NCI-H69 (cell line): ENCODE measurements at regions not wholly inside any gene's neighbourhood (a gene's known extent, or its start where the extent isn't known, plus 50 kb on each side); places are given as distances from the start of the nearest gene placed in this dataset.
"Not testable (repeated sequence)": the region's sequence is repeated elsewhere in the genome, so short reads cannot be mapped to it uniquely, and the experiment has no call there.

Experiments used
- DNase-seq: peaks from one replicate; lab custom pipeline; 2025; lab: John Stamatoyannopoulos, UW

DNA sequence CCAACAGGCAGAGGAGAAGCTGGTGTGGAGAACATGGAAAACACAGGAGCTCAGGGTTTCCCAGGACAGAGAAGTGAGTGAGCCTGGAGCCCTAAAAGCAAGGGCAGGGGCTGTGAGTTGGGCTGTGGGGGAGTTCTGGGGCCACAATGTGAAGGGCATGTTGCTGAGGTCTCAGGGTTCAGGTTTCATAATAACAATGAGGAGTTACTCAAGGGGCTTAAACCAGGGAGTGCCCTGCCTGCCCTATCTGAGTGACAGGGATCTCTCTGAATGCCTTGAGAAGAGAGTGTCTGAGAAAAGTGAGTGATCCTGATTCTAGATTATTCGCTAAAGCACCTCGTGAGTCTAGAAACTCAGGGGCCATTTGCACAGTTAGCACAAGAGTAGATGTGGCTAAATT is 129.6 kb downstream of the VPREB1 start:
- DNase-seq: no peak

DNA sequence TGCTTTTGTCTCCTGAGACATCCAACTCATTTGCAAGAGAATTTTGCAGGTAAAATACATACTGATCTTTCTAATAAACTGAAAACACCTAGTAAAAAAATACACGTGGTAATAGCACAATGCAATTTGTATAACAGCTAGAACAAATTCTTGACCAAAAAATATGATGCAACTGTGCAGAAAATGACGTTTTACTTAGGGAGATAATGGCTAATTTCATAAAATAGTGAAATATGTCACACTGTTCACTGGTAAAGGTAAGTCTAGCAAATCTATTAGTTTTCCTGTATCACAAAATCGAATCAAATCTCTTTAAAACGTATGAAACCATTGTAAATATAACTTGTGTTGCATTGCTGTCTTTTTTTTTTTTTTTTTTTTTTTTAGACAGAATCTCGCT is 130.0 kb downstream of the VPREB1 start:
- DNase-seq: no peak

DNA sequence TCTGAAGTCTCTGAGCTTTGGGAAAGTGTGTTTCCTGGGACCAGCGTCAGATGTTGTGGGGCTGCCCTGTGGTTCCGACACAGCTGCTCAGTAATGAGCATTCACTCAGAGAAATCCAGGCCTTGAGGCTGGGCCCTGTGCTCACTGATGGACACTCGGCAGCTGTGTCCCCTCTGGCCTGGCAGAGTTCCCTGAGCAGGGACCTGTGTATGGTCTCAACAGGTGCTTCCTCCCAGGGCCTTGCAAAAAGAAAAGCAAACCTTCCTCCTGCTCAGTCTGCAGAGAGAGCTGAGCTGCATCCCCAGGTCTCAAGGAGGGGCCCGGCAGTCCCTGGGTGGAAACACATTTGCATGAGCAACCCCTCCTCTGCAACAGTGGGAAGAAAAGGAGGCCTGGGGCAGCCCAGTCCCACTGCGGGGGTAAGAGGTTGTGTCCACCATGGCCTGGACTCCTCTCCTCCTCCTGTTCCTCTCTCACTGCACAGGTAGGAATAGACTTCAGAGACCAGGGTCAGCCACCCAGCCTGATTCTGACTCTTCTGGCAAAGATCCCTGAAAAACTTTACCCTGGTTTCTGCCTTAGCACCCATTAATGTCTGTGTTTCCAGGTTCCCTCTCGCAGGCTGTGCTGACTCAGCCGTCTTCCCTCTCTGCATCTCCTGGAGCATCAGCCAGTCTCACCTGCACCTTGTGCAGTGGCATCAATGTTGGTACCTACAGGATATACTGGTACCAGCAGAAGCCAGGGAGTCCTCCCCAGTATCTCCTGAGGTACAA is 131.2 kb downstream of the VPREB1 start:
- DNase-seq: no peak

DNA sequence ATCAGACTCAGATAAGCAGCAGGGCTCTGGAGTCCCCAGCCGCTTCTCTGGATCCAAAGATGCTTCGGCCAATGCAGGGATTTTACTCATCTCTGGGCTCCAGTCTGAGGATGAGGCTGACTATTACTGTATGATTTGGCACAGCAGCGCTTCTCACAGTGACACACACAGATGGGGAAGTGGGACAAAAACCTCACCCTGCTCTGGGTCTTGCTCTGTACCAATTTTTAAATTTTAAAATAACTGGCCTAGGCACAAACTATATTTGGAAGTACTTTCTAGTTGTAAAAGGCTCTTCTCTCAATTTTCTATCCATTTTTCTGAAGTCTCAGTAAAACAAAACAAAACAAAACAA is 131.7 kb downstream of the VPREB1 start:
- no peak for DNase-seq

DNA sequence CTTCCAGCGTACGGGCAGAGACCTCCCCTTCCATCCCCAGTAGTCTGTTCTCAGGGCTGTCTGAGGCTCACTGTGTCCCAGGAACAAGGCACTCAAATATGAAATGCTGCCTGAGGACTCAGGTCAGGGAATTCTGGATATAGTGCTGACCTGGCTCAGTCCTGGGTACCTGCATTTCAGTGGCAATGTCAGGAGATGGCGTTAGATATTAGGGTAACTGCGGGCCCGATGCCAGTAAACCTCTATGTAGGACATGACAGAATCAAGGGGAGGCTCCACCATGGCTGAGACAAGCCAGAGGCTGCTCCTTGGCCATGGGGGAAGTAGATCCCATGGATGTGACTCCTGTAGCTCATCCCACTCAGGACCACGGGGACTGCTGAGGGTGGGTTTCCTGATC is 131.7 kb downstream of the ZNF280B start:
- DNase-seq: peak; percentile 48

DNA sequence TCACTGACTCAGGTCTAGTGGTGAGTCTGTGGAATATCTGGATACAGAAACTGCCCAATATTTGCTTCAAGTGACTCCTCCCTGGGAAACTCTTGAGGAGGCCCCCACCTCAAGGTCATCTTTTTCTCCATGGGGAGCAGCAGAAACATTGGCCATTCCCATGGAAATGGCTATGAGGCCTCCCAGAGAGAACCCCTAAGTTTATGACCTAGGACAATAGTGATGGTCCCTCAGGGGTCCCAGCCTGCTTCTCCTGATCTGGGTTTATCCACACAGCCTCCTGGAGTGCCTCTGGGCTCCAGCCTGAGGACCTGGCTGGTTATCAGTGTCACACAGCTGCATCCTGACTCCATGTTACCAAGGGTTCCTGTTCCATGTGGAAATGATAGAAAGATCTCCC is 131.2 kb downstream of the ZNF280B start:
- no peak for DNase-seq

DNA sequence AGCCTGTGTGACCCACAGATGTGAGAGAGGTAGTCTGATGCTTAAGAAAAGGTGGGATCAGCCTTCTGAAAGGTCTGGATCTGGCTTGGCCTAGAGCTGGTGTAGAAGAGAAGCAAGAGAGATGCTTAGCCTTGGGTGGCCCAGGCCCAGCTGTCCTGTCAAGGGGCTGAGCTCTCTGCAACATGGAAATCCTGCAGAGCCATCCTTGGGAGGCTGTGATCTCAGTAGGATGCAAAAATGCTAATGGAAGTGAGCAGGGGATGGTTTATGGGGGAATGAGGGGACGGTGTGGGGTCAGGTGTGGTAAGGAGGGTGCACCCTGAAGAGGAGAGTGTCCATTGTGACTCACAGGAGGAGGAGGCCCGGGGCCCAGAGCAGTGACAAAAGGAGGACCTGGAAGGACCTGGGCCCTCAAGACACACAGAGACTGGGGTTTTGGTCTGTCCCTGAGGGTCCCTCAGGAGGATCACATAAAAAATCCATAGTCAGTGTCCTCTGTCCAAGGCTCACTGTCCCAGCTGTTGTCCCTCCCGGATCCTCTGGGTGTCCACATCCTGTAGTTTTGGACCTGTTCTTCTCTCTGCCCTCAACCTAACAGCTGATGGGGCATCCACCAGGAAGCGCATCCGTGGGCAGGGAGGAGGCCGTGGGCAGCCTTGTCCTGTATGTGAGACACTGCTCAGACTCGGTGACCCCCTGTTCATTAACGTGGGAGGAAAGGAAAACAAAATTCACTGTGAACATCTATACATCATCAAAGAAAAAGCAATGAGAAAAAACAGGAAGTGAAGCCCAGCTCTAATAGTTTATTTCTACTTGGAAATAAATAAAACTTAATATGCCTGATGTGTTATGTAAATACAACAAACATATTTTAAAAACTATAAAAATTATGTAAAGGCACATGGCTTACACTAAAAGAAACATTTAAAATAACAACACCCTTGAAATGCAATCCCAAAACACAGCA is 129.8 kb downstream of the ZNF280B start:
- DNase-seq: no peak

DNA sequence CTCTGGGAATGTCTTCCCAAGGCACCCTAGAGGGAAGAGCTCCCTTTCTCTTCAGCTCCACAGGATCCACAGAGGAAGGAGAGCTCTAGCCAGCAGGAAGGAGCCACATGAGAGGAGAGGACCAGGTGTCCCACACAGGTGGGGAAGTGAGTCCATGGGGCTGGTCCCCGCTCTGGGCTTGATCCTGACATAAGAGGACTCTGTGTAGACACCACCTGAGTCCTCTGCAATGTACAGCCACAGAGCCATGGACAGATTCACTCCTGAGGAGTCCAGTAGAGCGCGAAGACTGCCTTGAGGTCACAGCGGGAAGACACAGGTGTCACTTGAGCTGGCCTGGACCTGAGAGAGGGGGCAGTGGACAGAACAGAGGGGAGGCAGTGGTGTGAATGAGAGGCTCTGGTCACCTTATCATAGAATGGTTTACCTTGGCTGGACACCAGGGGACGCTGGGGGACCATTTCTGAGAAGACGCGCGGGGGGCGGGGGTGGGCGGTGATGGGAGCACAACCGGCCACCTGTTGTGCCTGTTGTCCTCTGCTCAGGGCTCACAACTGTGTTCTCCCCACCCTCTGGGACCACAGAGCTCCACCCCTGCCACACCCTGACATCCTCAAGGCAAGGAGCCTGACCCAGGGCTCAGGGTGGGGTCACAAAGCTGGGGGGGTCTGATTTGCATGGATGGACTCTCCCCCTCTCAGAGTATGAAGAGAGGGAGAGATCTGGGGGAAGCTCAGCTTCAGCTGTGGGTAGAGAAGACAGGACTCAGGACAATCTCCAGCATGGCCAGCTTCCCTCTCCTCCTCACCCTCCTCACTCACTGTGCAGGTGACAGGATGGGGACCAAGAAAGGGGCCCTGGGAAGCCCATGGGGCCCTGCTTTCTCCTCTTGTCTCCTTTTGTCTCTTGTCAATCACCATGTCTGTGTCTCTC is 128.2 kb downstream of the ZNF280B start:
- peak; percentile 83 for DNase-seq

DNA sequence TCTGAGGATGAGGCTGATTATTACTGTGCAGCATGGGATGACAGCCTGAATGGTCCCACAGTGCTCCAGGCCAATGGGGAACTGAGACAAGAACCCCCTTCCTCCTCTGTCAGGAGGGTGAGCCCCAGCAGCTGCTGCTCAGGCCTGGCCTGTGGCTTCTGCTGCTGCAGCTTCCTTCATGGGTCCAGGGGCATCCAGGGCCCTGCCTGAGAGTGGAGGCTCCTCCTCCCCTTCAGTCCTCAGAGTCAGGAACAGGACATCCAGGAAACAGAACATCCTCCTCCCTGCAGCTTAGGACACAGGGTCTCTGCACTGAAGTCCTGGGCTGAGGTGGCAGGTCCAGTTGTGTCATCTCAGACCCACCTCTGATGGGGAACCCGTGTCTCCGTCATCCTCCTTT is 127.2 kb downstream of the ZNF280B start:
- DNase-seq: not testable (repeated sequence)

DNA sequence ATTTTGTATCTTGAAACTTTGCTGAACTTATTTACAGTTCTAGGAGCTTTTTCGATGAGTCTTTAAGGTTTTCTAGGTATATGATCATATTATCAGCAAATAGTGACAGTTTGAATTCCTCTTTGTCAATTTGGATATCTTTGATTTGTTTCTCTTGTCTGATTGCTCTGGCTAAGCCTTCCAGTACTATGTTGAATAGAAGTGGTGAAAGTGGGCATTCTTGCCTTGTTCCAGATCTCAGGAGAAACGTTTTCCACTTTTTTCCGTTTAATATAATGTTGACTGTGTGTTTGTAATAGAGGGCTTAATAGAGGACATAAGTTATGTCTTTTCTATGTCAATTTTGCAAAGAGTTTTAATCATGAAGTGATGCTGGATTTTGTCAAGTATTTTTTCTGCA is 124.3 kb downstream of the ZNF280B start:
- no peak for DNase-seq

DNA sequence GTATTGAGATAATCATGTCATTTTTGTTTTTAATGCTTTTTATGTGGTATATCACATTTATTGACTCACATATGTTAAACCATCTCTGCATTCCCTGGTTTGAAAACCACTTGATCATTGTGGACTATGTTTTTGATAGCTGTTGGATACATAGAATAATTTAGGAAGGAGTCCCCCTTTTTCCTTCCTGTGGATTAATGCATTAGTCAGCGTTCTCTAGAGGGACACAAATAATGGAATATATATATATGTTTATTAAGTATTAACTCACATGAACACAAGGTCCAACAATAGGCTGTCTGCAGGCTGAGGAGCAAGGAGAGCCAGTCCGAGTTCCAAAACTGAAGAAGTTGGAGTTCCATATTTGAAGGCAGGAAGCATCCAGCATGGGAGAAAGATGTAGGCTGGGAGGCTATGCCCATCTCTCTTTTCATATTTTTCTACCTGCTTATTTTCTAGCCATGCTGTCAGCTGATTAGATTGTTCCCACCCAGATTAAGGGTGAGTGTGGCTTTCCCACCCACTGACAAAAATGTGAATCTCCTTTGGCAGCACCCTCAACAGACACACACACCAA is 123.8 kb downstream of the ZNF280B start:
- DNase-seq: no peak

DNA sequence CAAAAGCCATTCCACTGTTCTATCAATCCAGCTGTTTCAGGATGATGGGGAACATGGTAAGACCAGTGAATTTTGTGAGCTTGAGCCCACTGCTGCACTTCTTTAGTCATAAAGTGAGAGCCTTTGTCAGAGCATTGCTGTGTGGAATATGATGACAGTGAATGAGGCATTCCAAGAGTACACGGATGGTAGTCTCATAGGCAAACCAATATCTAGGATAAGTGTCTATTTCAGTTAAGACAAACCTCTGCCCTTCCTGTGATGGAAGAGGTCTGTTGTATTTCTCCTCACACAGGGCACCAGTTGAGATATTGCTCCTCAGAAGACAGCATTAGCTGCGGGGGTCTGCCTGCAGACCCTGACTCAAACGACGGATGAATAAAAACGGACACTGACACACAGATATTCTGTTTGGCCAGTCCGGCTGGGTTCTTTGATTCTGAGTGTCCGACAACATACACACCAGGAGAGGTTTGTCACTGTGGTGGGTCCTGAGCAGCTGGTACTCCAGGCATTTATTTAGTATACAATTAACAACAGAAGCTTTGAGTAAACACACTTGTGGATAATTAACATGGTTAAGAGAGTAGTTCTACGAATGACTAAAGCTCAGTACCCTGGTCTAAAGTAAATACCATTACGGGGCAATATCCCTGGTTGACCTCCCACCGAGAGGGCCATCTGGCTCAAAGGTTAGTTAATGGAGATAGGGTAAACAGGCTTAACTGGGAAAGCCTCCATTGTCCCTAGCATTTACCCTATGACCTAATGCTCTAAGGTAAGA is 121.7 kb downstream of the ZNF280B start:
- DNase-seq: peak; percentile 98

DNA sequence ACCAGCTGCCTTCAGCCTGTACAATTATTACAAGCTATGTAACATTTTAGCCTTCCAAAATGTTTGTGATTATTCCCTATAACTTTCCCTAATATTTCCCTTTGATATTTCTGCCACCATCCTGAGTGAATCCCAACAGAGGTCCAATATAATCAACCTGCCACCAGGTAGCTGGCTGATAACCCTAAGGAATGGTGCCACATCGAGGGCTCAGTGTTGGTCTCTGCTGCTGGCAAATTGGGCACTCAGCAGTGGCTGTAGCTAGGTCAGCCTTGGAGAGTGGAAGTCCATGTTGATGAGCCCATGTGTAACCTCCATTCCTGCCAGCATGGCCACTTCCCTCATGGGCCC is 121.2 kb downstream of the ZNF280B start:
- peak; percentile 50 for DNase-seq

DNA sequence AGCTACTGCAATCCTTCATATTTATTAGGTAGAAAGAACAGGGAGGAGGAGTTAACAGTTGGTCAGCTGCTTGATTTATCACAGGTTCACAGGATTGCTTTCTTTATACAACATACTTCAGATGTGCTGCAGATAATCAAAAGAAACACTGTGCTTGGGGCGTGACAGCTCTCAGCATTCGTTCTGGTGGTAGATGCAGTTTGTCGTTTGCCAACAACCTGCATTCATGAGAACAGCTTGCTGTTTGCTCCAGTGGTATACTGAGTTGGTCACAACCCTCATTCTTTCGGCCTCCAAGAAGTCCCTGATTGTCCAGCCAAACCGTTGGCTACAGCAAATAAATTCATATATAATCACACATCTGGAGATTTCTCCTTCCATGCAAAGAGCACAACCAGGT is 120.5 kb downstream of the ZNF280B start:
- peak; percentile 40 for DNase-seq

DNA sequence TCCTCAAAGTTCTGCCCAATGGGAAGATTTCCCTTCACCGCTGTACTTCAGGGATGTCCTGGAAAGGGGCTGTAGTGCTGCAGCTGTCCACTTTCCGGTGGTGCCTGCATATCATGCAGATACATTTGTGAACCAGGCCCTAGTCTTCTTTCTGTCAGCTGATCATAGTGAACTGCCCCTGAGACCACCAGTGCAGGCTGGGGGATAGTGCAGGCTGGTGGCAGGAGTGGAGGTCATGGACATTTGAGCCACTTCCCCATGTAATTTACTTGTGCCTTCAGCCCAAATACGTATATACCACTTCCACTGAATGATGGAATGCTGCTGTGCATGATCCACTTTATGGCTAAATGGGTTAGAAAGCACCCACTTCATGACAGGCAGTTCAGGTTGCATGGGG is 120.0 kb downstream of the ZNF280B start:
- DNase-seq: no peak

DNA sequence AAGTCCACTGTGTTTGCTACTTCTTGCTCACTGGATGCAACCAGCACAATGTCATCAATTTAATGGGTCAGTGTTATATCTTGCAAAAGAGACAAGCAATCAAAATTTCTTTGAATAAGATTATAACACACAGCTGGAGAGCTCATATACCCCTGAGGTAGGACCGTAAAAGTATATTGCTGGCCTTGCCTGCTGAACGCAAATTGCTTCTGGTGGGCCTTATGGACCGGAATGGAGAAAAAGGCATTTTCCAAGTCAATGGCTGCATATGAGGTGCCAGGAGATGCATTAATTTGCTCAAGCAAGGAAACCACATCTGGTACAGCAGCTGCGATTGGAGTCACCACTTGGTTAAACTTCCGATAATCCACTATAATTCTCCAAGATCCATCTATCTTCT is 119.1 kb downstream of the ZNF280B start:
- DNase-seq: no peak

DNA sequence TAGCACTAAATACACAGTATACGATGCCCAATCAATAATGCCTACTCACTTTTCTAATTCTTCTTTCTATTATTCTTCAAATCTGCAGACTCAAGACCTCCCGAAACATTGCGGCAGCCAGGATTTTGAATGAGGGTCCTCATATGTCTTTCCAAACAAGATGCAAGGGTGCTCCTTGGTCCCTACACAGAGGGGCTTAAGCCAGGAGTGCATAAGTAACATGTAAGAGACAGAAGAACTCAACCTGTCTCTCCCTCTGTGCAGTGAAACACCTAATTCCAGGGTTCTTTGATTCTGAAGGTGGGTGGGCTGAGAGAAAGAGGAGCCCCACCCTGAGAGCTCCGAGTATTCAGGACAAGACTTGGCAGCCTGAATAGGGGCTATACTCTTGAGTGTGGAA is 117.6 kb downstream of the ZNF280B start:
- no peak for DNase-seq

DNA sequence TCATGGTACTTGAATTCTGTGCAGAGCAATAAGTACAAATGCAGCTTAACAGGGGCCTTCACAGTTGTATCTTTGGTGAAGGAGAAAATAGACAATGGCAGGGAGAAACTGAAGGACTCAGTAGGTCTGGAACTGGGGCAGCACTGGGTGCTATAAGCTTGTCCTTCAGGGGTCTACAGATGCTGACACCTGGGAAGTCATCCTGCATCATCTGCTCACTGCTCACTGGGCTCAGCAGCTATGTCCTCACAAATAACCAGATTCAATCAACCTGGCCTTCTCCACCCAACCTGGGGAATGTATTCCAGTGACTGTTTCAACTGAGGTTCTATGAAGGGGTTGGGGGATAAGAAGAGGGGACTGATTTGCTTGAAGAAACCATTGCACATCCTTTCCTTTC is 117.0 kb downstream of the ZNF280B start:
- no peak for DNase-seq

DNA sequence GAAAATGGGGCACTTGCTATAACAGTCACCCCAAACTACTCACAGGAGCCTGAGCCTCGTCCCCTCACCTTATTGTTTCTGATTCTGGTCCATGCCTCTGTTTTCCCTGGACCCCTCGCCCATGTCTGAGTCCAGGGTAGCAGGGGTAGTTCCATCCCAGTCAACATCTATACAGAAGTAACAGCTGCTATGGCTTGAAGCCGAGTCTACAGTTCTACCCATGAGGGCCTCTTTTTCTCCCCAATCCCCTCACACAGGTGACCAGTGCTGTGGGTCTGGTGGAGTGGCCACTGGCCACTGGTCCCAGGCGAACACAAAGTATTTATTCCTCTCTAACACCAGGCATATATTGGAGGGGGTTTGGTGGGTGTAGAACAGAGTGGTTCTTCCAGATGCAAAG is 116.4 kb downstream of the ZNF280B start:
- no peak for DNase-seq

DNA sequence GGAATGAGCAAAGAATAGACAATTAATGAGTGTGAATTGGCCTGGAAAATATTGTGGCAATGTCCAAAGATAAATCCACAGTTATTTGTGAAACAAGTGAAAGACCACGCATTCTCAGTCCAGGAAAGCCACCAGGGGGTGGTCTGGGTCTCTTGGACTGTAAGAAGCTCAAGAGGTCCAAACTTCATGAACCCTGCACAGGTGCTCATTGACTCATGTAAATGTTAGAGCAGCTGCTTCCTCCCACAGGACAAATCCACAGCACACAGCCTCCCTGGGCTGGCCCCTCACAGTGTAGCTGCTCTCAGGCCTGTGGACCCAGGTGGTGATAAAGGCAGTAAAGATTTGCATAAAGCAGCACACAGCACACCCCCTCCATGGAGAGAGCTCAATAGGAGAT is 114.0 kb downstream of the ZNF280B start:
- peak; percentile 87 for DNase-seq

DNA sequence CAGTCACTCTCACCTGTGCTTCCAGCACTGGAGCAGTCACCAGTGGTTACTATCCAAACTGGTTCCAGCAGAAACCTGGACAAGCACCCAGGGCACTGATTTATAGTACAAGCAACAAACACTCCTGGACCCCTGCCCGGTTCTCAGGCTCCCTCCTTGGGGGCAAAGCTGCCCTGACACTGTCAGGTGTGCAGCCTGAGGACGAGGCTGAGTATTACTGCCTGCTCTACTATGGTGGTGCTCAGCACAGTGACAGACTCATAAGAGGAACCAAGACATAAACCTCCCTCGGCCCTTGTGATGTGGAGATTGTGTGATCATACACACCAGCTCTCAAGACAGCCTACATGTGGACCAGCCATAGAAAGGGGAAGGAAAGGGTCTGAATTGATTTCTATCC is 113.3 kb downstream of the ZNF280B start:
- peak; percentile 88 for DNase-seq
